ENCODE measurements at regions not wholly inside any gene's neighbourhood (a gene's known extent, or its start where the extent isn't known, plus 50 kb on each side); places are given as distances from the start of the nearest gene placed in this dataset.

GRCh38 chr6:167709196-167709595, 117.5 kb upstream of the AFDN start:
- no peak for TF ChIP-seq CTCF (IDR thresholded peaks at IDR 0.05)
- no peak for TF ChIP-seq POLR2A (IDR thresholded peaks at IDR 0.05)
